ENCODE measurements at regions not wholly inside any gene's neighbourhood (a gene's known extent, or its start where the extent isn't known, plus 50 kb on each side); places are given as distances from the start of the nearest gene placed in this dataset.
"Not testable (repeated sequence)": the region's sequence is repeated elsewhere in the genome, so short reads cannot be mapped to it uniquely, and the experiment has no call there.

DNA sequence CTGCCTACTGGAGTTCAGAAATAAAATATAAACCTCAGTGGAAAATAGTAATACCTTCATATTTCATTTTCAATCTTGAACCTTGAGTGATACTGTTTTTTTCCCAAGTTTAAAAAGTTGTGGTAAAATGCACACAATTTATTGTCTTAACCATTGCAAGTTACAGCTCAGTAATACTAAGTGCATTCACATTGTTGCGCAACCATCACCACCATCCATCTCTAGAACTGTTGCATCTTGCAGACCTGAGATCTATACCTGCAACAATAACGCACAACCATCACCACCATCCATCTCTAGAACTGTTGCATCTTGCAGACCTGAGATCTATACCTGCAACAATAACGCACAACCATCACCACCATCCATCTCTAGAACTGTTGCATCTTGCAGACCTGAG, 162.6 kb upstream of the PLGLB1 start:
- H2AFZ ChIP-seq (ENCODE audit: low read length); H3K27me3 ChIP-seq (replicated peaks; ENCODE audit: insufficient read depth, low read length); H3K4me2 ChIP-seq (ENCODE audit: low read depth, low read length); DNase-seq; H3K9me2 ChIP-seq (replicated peaks; ENCODE audit: insufficient read depth, low read length); H3K4me1 ChIP-seq (ENCODE audit: low read length); H3K9me3 ChIP-seq (replicated peaks; ENCODE audit: insufficient read depth, low read length); H3F3A ChIP-seq (ENCODE audit: insufficient read depth, low read length); H3K79me2 ChIP-seq (ENCODE audit: low read length); H3K27ac ChIP-seq (ENCODE audit: low read length); H4K20me1 ChIP-seq (ENCODE audit: insufficient read depth, low read length); H3K9ac ChIP-seq (ENCODE audit: low read length); H3K36me3 ChIP-seq (replicated peaks; ENCODE audit: insufficient read depth, low read length); H3K4me3 ChIP-seq (ENCODE audit: low read length): not testable (repeated sequence)

DNA sequence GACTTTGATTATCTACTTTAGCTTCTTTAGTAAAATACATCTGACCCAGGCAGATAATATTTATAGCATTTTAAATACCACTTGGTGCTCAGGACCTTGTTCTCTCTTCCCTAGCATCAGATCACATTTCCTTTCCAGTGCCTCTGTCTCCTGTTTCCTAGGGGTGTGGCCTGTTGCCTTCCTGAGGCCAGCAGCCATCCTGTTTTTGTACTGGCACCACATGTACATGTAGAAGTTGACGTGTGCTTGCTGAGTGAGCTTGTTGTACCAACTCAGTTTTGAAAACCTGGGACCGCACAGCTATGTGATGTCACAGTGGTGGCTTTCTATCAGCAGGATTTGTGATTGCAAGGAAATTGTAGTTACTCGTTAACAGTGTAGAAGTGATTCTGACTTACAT, 167.6 kb upstream of the PLGLB1 start:
- DNase-seq; H3K27ac ChIP-seq (ENCODE audit: low read length); H3K9me3 ChIP-seq (replicated peaks; ENCODE audit: insufficient read depth, low read length); H3K79me2 ChIP-seq (ENCODE audit: low read length); H2AFZ ChIP-seq (ENCODE audit: low read length); H3K27me3 ChIP-seq (replicated peaks; ENCODE audit: insufficient read depth, low read length); H3K9ac ChIP-seq (ENCODE audit: low read length); H3K4me1 ChIP-seq (ENCODE audit: low read length); H3K36me3 ChIP-seq (replicated peaks; ENCODE audit: insufficient read depth, low read length); H4K20me1 ChIP-seq (ENCODE audit: insufficient read depth, low read length); H3K9me2 ChIP-seq (replicated peaks; ENCODE audit: insufficient read depth, low read length); H3K4me2 ChIP-seq (ENCODE audit: low read depth, low read length); H3K4me3 ChIP-seq (ENCODE audit: low read length); H3F3A ChIP-seq (ENCODE audit: insufficient read depth, low read length): not testable (repeated sequence)

DNA sequence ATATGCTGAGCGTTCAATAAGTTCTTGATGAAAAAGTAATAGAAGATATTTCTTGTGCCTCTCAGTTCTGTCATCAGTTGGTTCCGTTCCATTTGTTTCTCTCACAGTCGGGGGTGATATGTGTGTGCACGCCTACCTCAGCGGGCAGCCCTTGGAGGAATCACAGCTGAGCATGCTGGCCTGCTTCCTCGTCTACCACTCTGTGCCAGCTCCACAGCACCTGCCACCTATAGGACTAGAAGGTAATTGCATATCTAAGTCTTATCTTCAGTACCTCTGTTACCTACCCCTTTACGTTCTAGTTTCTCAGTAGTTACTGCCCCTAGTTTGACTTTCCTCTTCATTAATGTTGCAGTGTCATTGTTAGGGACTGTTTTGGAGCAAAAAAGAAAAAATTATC, 171.7 kb upstream of the PLGLB1 start:
- not testable (repeated sequence) for DNase-seq; H3K27me3 ChIP-seq (replicated peaks; ENCODE audit: insufficient read depth, low read length); H3K9ac ChIP-seq (ENCODE audit: low read length); H3K4me2 ChIP-seq (ENCODE audit: low read depth, low read length); H4K20me1 ChIP-seq (ENCODE audit: insufficient read depth, low read length); H2AFZ ChIP-seq (ENCODE audit: low read length); H3K27ac ChIP-seq (ENCODE audit: low read length); H3K9me2 ChIP-seq (replicated peaks; ENCODE audit: insufficient read depth, low read length); H3K9me3 ChIP-seq (replicated peaks; ENCODE audit: insufficient read depth, low read length); H3K36me3 ChIP-seq (replicated peaks; ENCODE audit: insufficient read depth, low read length); H3K4me3 ChIP-seq (ENCODE audit: low read length); H3K79me2 ChIP-seq (ENCODE audit: low read length); H3K4me1 ChIP-seq (ENCODE audit: low read length); H3F3A ChIP-seq (ENCODE audit: insufficient read depth, low read length)

DNA sequence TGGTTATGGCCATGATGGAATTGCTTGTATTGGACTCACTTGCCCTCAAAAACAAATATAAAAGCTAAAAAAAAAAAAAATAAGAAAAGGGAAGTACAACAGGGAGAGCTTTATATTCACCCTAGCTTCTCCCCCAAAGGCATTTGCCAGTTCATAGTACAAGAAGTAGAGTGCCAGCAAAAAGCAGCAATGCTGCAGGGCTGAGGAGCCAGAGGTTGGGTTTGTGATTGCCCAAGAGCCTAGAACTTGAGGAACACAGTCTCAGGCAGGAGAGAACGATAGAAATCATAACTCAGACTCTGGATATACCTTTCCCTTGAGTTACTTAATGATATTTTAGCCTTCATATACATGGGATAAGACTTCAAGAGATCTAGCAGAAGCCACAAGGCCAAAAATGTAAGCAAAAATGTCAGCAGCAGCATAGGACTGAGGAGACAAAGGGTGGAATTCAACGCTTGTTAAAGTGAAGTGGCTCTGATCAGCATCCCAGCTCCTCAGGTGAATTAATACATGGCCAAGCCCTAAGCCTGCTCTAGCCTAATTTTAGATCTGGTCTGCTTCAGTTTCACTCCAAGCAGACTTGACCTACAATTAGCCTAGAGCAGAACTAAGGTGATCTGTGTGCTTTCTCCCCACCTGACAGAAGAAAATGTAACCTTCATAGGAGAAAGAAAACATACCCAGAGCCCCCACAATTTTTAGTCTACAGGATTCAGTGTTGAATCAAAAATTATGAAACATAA, 172.8 kb upstream of the PLGLB1 start:
- H4K20me1 ChIP-seq (ENCODE audit: insufficient read depth, low read length); H3K4me1 ChIP-seq (ENCODE audit: low read length); H3K27me3 ChIP-seq (replicated peaks; ENCODE audit: insufficient read depth, low read length); H2AFZ ChIP-seq (ENCODE audit: low read length); DNase-seq; H3K4me2 ChIP-seq (ENCODE audit: low read depth, low read length); H3K9me3 ChIP-seq (replicated peaks; ENCODE audit: insufficient read depth, low read length); H3K36me3 ChIP-seq (replicated peaks; ENCODE audit: insufficient read depth, low read length); H3F3A ChIP-seq (ENCODE audit: insufficient read depth, low read length); H3K9ac ChIP-seq (ENCODE audit: low read length); H3K27ac ChIP-seq (ENCODE audit: low read length); H3K9me2 ChIP-seq (replicated peaks; ENCODE audit: insufficient read depth, low read length); H3K4me3 ChIP-seq (ENCODE audit: low read length); H3K79me2 ChIP-seq (ENCODE audit: low read length): not testable (repeated sequence)

DNA sequence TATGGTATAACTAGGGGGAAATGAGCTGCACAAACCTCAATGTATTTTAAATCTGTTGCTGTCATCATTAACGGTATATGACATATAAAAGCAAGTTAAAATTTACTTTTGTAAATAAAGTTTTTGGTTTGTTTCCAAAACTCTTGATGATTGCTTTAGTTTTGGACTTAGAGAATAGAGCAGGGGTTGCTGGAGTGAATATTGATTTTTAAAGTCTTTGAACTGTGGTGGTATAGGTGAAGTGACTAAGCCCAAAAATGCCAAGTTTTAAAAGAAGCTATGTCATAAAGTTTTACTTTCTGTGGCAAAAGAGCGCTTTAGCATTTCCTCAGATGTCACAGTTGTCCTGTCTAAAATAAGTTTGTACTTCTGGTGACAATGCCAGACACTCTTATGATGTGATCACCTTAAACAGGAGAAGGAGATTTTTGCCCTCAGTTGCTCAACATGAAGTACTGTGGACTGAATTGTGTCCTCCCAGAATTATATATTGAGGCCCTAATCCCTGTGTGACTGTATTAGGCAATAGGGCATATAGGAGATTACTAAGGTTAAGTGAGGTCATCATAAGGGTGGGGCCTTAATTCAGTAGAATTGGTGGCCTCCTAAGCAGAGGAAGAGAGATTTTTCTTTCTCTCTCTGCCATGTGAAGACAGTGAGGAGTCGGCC, 175.2 kb upstream of the PLGLB1 start:
- not testable (repeated sequence) for H3K27me3 ChIP-seq (replicated peaks; ENCODE audit: insufficient read depth, low read length); H3K36me3 ChIP-seq (replicated peaks; ENCODE audit: insufficient read depth, low read length); H3K9me3 ChIP-seq (replicated peaks; ENCODE audit: insufficient read depth, low read length); DNase-seq; H3K4me1 ChIP-seq (ENCODE audit: low read length); H3K9me2 ChIP-seq (replicated peaks; ENCODE audit: insufficient read depth, low read length); H3K9ac ChIP-seq (ENCODE audit: low read length); H3K4me2 ChIP-seq (ENCODE audit: low read depth, low read length); H3K27ac ChIP-seq (ENCODE audit: low read length); H4K20me1 ChIP-seq (ENCODE audit: insufficient read depth, low read length); H2AFZ ChIP-seq (ENCODE audit: low read length); H3F3A ChIP-seq (ENCODE audit: insufficient read depth, low read length); H3K79me2 ChIP-seq (ENCODE audit: low read length); H3K4me3 ChIP-seq (ENCODE audit: low read length)

DNA sequence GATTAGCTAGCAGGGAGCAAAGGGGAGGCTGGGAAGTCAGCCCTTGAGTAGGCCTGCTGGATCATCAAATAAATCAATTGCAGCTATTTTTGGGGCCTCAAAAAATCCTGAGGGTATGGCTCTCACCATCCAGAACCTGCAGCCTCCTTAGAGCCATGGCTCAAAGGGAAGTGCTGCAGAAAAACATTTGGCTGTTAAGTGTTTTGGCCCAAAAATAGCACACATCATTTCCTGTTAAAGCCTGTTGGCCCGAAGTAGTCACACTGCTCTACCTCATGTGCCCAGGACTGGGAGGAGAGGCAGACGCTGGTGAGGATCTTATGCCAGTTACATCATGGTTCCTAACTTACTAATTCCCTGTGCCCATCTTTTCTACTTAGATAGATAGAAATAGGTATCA, 176.8 kb upstream of the PLGLB1 start:
- not testable (repeated sequence) for H2AFZ ChIP-seq (ENCODE audit: low read length); H3K27me3 ChIP-seq (replicated peaks; ENCODE audit: insufficient read depth, low read length); H3K9me3 ChIP-seq (replicated peaks; ENCODE audit: insufficient read depth, low read length); H3K79me2 ChIP-seq (ENCODE audit: low read length); H3K4me3 ChIP-seq (ENCODE audit: low read length); H3K4me2 ChIP-seq (ENCODE audit: low read depth, low read length); H3K27ac ChIP-seq (ENCODE audit: low read length); H4K20me1 ChIP-seq (ENCODE audit: insufficient read depth, low read length); H3F3A ChIP-seq (ENCODE audit: insufficient read depth, low read length); H3K9ac ChIP-seq (ENCODE audit: low read length); H3K4me1 ChIP-seq (ENCODE audit: low read length); H3K36me3 ChIP-seq (replicated peaks; ENCODE audit: insufficient read depth, low read length); H3K9me2 ChIP-seq (replicated peaks; ENCODE audit: insufficient read depth, low read length)
- DNase-seq, result peak; percentile 27

DNA sequence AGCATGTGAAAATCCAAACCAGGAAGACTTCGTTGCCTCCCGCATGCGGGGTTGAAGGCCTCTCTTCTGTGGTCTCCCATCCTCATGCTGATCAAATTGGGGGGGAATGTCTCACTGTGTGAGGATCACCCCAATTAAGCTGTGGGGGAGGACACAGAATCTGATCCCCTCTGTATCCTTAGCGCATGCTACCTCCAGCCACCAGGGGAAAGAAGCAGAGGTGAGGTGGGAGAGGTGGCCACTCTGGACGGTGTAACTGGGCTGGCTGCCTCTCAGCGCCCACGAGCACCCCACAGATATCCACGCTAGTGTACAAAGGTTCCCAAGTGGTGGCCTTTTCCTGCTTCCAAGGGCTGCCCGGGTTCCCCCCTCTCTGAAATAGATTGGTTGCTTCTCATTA, 177.6 kb upstream of the PLGLB1 start:
- not testable (repeated sequence) for H3K9ac ChIP-seq (ENCODE audit: low read length); DNase-seq; H3K27me3 ChIP-seq (replicated peaks; ENCODE audit: insufficient read depth, low read length); H3K36me3 ChIP-seq (replicated peaks; ENCODE audit: insufficient read depth, low read length); H3K9me3 ChIP-seq (replicated peaks; ENCODE audit: insufficient read depth, low read length); H3K4me1 ChIP-seq (ENCODE audit: low read length); H3F3A ChIP-seq (ENCODE audit: insufficient read depth, low read length); H3K4me2 ChIP-seq (ENCODE audit: low read depth, low read length); H4K20me1 ChIP-seq (ENCODE audit: insufficient read depth, low read length); H3K27ac ChIP-seq (ENCODE audit: low read length); H2AFZ ChIP-seq (ENCODE audit: low read length); H3K79me2 ChIP-seq (ENCODE audit: low read length); H3K9me2 ChIP-seq (replicated peaks; ENCODE audit: insufficient read depth, low read length); H3K4me3 ChIP-seq (ENCODE audit: low read length)

DNA sequence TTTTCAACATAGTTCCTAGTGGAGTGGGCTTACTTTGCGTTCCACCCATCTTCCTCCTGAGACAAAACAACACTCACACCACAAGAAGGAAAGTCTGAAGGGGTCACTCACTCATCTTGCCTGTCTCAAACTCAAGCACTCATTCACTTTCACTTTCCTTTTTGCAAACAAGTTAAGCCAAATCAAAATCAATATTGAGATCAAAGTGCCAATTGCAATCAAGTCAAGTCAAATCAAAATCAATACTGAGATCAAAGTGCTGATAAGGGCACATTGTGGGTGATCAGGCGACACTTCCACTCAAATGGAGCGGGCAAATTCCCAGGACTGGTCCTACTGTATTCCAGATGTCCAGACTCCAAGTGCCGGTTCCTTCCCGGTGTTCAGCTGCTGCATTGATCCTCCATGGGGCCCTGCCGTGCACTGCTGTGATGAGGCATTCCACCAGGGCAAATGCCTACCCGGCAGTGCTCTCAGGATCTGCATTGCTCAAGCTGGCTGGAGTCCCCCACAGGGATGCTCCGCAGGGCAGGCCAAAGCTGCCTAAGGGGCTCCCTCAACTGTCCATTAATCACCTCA, 183.0 kb upstream of the PLGLB1 start:
- DNase-seq; H3K9me3 ChIP-seq (replicated peaks; ENCODE audit: insufficient read depth, low read length); H3K27ac ChIP-seq (ENCODE audit: low read length); H3K4me2 ChIP-seq (ENCODE audit: low read depth, low read length); H3K36me3 ChIP-seq (replicated peaks; ENCODE audit: insufficient read depth, low read length); H2AFZ ChIP-seq (ENCODE audit: low read length); H3K4me3 ChIP-seq (ENCODE audit: low read length); H3K4me1 ChIP-seq (ENCODE audit: low read length); H4K20me1 ChIP-seq (ENCODE audit: insufficient read depth, low read length); H3K9ac ChIP-seq (ENCODE audit: low read length); H3K27me3 ChIP-seq (replicated peaks; ENCODE audit: insufficient read depth, low read length); H3K9me2 ChIP-seq (replicated peaks; ENCODE audit: insufficient read depth, low read length); H3F3A ChIP-seq (ENCODE audit: insufficient read depth, low read length); H3K79me2 ChIP-seq (ENCODE audit: low read length): not testable (repeated sequence)

Data from MM.1S (cell line).